CD14-positive monocyte (primary cell): ENCODE measurements at regions not wholly inside any gene's neighbourhood (a gene's known extent, or its start where the extent isn't known, plus 50 kb on each side); places are given as distances from the start of the nearest gene placed in this dataset.

Source experiments
- DNase-seq, 3 donors: peaks; one replicate each; pipeline ENCODE4 v3.0.0-alpha.2; 2011 to 2022
- H2AFZ ChIP-seq: 2 replicates; pipeline ENCODE4 v1.6.0; 2012; ENCODE audit warnings: mild to moderate bottlenecking, low read depth, low read length, inconsistent platforms; ENCODE audit not compliant: insufficient read depth, poor library complexity, severe bottlenecking
- H3K27ac ChIP-seq, 2 donors: 1 replicate in 1 of 2; 2 replicates in 1 of 2; pipeline ENCODE4 v1.5.1; 2012 to 2013; ENCODE audit warnings: low read length in 2 of 2, control low read depth in 1 of 2, inconsistent platforms in 1 of 2, low read depth in 1 of 2, mild to moderate bottlenecking in 1 of 2
- H3K27me3 ChIP-seq, 2 donors: one replicate each; pipeline versions ENCODE4 v1.6.0 to v1.6.1; 2011 to 2013; ENCODE audit warnings: low read length in 2 of 2; ENCODE audit not compliant: control insufficient read depth in 2 of 2, insufficient read depth in 2 of 2
- H3K36me3 ChIP-seq, 2 donors: replicated peaks in 1 of 2; 1 replicate in 1 of 2; 2 replicates in 1 of 2; pipeline versions ENCODE4 v1.5.1 to v1.6.1; 2012 to 2013; ENCODE audit warnings: low read length in 2 of 2, control low read depth in 1 of 2, inconsistent platforms in 1 of 2, mild to moderate bottlenecking in 1 of 2; ENCODE audit not compliant: insufficient read depth in 2 of 2, control insufficient read depth in 1 of 2
- H3K4me1 ChIP-seq, 2 donors: 1 replicate in 1 of 2; 2 replicates in 1 of 2; pipeline versions ENCODE4 v1.5.1 to v1.6.1; 2012 to 2013; ENCODE audit warnings: low read length in 2 of 2, control low read depth in 1 of 2, inconsistent platforms in 1 of 2, mild to moderate bottlenecking in 1 of 2, moderate library complexity in 1 of 2; ENCODE audit not compliant: insufficient read depth in 2 of 2, control insufficient read depth in 1 of 2
- H3K4me2 ChIP-seq: replicated peaks from 2 replicates; pipeline ENCODE3; 2012; ENCODE audit warnings: low read length, moderate library complexity, mild to moderate bottlenecking; ENCODE audit not compliant: poor library complexity, severe bottlenecking; ENCODE audit errors: extremely low read depth
- H3K4me3 ChIP-seq, 3 experiments: fragments of 200-600 bp in 1 of 3; sonication (generic) in 1 of 3; replicated peaks in 1 of 3; 1 replicate in 2 of 3; 2 replicates in 1 of 3; pipeline ENCODE4 v1.5.1; 2011 to 2013; ENCODE audit warnings: low read length in 3 of 3, mild to moderate bottlenecking in 3 of 3, control low read depth in 2 of 3, low read depth in 2 of 3, inconsistent platforms in 1 of 3, moderate library complexity in 1 of 3
- H3K79me2 ChIP-seq: 2 replicates; pipeline ENCODE4 v1.6.0; 2012; ENCODE audit warnings: mild to moderate bottlenecking, control low read depth, inconsistent platforms, low read length, moderate library complexity; ENCODE audit not compliant: insufficient read depth
- H3K9ac ChIP-seq: 2 replicates; pipeline ENCODE4 v1.6.0; 2017; ENCODE audit warnings: low read length, mild to moderate bottlenecking; ENCODE audit not compliant: insufficient read depth, poor library complexity, severe bottlenecking
- H3K9me3 ChIP-seq, 2 donors: replicated peaks in 1 of 2; 1 replicate in 1 of 2; 2 replicates in 1 of 2; pipeline versions ENCODE4 v1.5.1 to v1.6.1; 2012 to 2013; ENCODE audit warnings: low read length in 2 of 2, control low read depth in 1 of 2; ENCODE audit not compliant: control insufficient read depth in 1 of 2, insufficient read depth in 1 of 2
- H4K20me1 ChIP-seq: 2 replicates; pipeline ENCODE4 v1.6.0; 2012; ENCODE audit warnings: mild to moderate bottlenecking, low read length, control low read depth, moderate library complexity; ENCODE audit not compliant: insufficient read depth
- H3K27ac Mint-ChIP-seq, 7 donors: one replicate each; pipeline ENCODE4 v1.8.0; 2020; ENCODE audit warnings: mild to moderate bottlenecking in 7 of 7, mixed read lengths in 7 of 7, moderate library complexity in 6 of 7, inconsistent platforms in 2 of 7
- H3K27me3 Mint-ChIP-seq, 3 donors: one replicate each; pipeline ENCODE4 v1.8.0; 2021 to 2022; ENCODE audit warnings: low read depth in 3 of 3, mild to moderate bottlenecking in 3 of 3, mixed read lengths in 3 of 3, moderate library complexity in 3 of 3, inconsistent platforms in 1 of 3
- H3K36me3 Mint-ChIP-seq, 2 donors: one replicate each; pipeline ENCODE4 v1.8.0; 2020; ENCODE audit warnings: mixed read lengths in 2 of 2, inconsistent platforms in 1 of 2, mild to moderate bottlenecking in 1 of 2
- H3K4me1 Mint-ChIP-seq: one replicate; pipeline ENCODE4 v1.8.0; 2020; ENCODE audit warnings: mild to moderate bottlenecking, mixed read lengths
- H3K4me3 Mint-ChIP-seq, 2 donors: one replicate each; pipeline ENCODE4 v1.8.0; 2020; ENCODE audit warnings: mild to moderate bottlenecking in 2 of 2, mixed read lengths in 2 of 2, moderate library complexity in 1 of 2
- H3K9me3 Mint-ChIP-seq, 7 donors: one replicate each; pipeline ENCODE4 v1.8.0; 2020 to 2022; ENCODE audit warnings: mixed read lengths in 7 of 7, mild to moderate bottlenecking in 6 of 7, moderate library complexity in 6 of 7, inconsistent platforms in 2 of 7
- WGBS: methylation state at CpG from one replicate; pipeline ENCODE4 v1.1.5; 2013; ENCODE audit warnings: missing lambda C conversion rate; ENCODE audit not compliant: insufficient coverage; 5-methylcytosine and 5-hydroxymethylcytosine counted together
- intact Hi-C, 2 donors: fragments of 100-400 bp; cut with micrococcal nuclease; formaldehyde crosslinking; loops; one replicate each; pipeline versions ENCODE4 v1.15.0 to v1.15.1; 2023
- TF ChIP-seq, protein P1 (sequence below): fragments of 200-600 bp; IDR thresholded peaks from one replicate; pipeline ENCODE4 v1.8.0; 2022; ENCODE audit warnings: antibody characterized with exemption, mild to moderate bottlenecking

DNA sequence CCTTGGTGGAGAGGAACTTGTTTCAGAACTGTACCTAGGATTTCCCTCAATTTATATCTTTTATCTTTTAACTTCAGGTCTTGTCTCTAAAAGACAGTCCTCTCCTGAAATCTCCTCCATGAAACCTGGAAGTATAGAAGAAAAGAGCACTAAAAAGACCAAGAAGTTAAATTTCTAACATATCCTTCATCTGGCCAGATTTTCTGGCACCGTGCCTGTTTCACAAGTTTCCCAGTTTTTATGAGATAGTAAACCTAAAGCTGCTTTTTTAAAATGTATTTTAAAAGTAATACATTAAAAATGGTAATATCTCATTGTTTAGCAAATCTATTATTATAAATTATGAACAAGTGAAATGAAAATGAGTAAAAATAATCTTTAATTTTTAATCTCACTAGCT, 348.3 kb upstream of the RSPO3 start:
- no peak overlapping the region for H3K27ac ChIP-seq
- Mint-ChIP-seq H3K27ac (no peak overlapping the region), H3K36me3 (no peaks in the 10 kb centered on the region), H3K4me1 (no peaks in the 10 kb centered on the region), H3K4me3 (no peak overlapping the region), H3K9me3 (no peaks in the 10 kb centered on the region), H3K27me3 (peaks cover 0 to 3% (median 2%) of the 10 kb centered on the region in 3 donors)
- H3K4me1 ChIP-seq, result no peaks in the 10 kb centered on the region
- H3K9ac ChIP-seq, result no peak overlapping the region
- no peaks in the 10 kb centered on the region for H3K27me3 ChIP-seq
- intact Hi-C loops, result no loop called here
- H3K36me3 ChIP-seq, result no peaks in the 10 kb centered on the region
- WGBS, result no CpG with 5 or more reads among the region's 1 CpG
- H4K20me1 ChIP-seq, result no peaks in the 10 kb centered on the region
- H2AFZ ChIP-seq, result no peak overlapping the region
- DNase-seq, result no peak
- no peak overlapping the region for H3K4me2 ChIP-seq
- no peaks in the 10 kb centered on the region for H3K9me3 ChIP-seq
- TF ChIP-seq, protein P1, sequence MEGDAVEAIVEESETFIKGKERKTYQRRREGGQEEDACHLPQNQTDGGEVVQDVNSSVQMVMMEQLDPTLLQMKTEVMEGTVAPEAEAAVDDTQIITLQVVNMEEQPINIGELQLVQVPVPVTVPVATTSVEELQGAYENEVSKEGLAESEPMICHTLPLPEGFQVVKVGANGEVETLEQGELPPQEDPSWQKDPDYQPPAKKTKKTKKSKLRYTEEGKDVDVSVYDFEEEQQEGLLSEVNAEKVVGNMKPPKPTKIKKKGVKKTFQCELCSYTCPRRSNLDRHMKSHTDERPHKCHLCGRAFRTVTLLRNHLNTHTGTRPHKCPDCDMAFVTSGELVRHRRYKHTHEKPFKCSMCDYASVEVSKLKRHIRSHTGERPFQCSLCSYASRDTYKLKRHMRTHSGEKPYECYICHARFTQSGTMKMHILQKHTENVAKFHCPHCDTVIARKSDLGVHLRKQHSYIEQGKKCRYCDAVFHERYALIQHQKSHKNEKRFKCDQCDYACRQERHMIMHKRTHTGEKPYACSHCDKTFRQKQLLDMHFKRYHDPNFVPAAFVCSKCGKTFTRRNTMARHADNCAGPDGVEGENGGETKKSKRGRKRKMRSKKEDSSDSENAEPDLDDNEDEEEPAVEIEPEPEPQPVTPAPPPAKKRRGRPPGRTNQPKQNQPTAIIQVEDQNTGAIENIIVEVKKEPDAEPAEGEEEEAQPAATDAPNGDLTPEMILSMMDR, result no peak
- no peaks in the 10 kb centered on the region for H3K79me2 ChIP-seq
- H3K4me3 ChIP-seq, result no peak overlapping the region

DNA sequence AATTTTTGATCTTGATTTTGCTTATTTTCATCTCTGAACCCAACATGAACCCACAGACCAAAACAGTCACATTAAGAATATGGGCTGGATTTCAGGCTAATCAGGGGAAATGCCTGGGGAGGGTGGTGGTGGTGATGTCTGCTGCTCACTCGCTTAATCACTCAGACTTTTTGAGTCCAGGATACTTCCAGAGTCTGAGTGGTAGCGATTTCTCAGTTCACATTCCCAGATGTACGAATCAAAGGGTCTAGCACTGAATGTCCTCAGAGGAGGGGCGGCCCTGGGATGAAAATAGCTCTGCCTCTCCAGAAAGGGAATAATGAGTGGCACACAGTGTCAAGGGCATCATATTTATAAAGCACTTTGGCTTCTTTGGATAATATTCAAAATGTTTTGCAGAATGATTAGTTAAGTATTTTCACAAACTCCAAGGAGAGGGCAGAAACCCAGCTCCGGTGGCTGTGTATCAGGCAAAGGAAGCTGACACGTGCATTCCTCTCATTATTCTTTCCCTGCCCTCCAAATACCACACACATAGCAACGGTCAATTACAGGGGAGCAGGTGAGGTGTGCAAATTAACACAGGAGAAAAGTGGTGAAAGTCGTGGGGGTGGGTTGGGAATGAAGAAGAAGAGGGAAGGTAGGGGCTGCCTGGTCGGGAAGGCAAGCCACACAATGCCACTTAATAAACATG, 345.2 kb upstream of the RSPO3 start:
- Mint-ChIP-seq H3K9me3 (no peaks in the 10 kb centered on the region), H3K27ac (no peak overlapping the region), H3K27me3 (peaks cover 0 to 5% (median 3%) of the 10 kb centered on the region in 3 donors), H3K4me3 (no peak overlapping the region), H3K36me3 (no peaks in the 10 kb centered on the region), H3K4me1 (no peaks in the 10 kb centered on the region)
- intact Hi-C loops, result no loop called here
- 71% methylated on average over 4 of the region's 9 CpGs for WGBS
- Histone ChIP-seq H3K27me3 (no peaks in the 10 kb centered on the region), H3K4me3 (no peak overlapping the region), H3K9ac (no peak overlapping the region), H3K4me1 (no peaks in the 10 kb centered on the region), H3K4me2 (no peak overlapping the region), H2AFZ (no peak overlapping the region), H4K20me1 (no peaks in the 10 kb centered on the region), H3K27ac (no peak overlapping the region), H3K9me3 (no peaks in the 10 kb centered on the region), H3K79me2 (no peaks in the 10 kb centered on the region), H3K36me3 (no peaks in the 10 kb centered on the region)
- DNase-seq, result no peak
- TF ChIP-seq, protein P1, result no peak
